K562 (cell line): ENCODE measurements at regions not wholly inside any gene's neighbourhood (a gene's known extent, or its start where the extent isn't known, plus 50 kb on each side); places are given as distances from the start of the nearest gene placed in this dataset.

Source experiments
- CHD4 ChIP-seq: fragments of 200-600 bp; sonication (generic); IDR thresholded peaks from 3 replicates; pipeline ENCODE4 v1.6.1; 2012; ENCODE audit warnings: low read depth, mild to moderate bottlenecking, mixed read lengths, low read length, inconsistent platforms; ENCODE audit not compliant: insufficient read depth, insufficient replicate concordance, poor library complexity, severe bottlenecking
- ETS1 ChIP-seq: conservative IDR thresholded peaks from 2 replicates; pipeline ENCODE4 v1.6.1; 2011; ENCODE audit warnings: low read depth, mild to moderate bottlenecking, low read length; ENCODE audit not compliant: control insufficient read depth
- KLF10 ChIP-seq: fragments of 250-450 bp; sonication (Bioruptor Pico); IDR thresholded peaks from 2 replicates; pipeline ENCODE4 v1.6.1; 2021; ENCODE audit warnings: matching md5 sums
- MYC ChIP-seq, 2 experiments: fragments of 250-450 bp in 1 of 2; sonication (Bioruptor Pico) in 1 of 2; IDR thresholded peaks; 2 replicates each; pipeline versions ENCODE4 v1.5.1 to v1.6.1; 2012 to 2021; ENCODE audit warnings: low read depth in 2 of 2, borderline replicate concordance in 1 of 2, improper control_type of control experiment in 1 of 2, low read length in 1 of 2, mild to moderate bottlenecking in 1 of 2, moderate library complexity in 1 of 2
- TF ChIP-seq, protein P1 (sequence below): fragments of 200-400 bp; formaldehyde crosslinking; IDR thresholded peaks from 2 replicates; pipeline ENCODE4 v1.6.1; 2017; ENCODE audit warnings: mild to moderate bottlenecking, low read depth, low read length, moderate library complexity
- TF ChIP-seq, protein P2 (sequence below), 3 experiments: IDR thresholded peaks in 2 of 3; conservative IDR thresholded peaks in 1 of 3; 2 replicates each; pipeline ENCODE4 v1.5.1; 2011 to 2012; ENCODE audit warnings: low read length in 3 of 3, mild to moderate bottlenecking in 3 of 3, control low read depth in 2 of 3, improper control_type of control experiment in 1 of 3, inconsistent platforms in 1 of 3, low read depth in 1 of 3, mixed read lengths in 1 of 3, moderate library complexity in 1 of 3; ENCODE audit not compliant: insufficient read depth in 2 of 3

DNA sequence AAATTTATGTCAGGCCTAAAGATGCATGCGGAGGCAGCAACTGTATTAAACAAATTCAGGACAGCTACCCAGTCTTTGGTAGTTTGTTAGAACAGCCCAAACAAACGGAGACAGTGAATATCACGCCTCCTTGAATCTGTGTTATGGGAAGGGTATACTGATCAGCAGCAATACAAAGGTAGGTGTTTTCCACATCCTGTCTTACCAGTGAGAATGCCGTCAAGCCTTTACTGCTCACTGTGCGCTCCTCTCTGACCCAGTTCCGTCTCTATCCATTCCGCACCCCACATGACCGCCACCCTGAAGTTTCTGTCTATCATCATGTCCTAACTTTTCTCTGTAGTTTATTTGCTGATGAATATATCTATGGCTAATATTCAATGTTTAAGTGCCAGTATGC is 473.3 kb downstream of the LPIN1 start:
- TF ChIP-seq, protein P1, sequence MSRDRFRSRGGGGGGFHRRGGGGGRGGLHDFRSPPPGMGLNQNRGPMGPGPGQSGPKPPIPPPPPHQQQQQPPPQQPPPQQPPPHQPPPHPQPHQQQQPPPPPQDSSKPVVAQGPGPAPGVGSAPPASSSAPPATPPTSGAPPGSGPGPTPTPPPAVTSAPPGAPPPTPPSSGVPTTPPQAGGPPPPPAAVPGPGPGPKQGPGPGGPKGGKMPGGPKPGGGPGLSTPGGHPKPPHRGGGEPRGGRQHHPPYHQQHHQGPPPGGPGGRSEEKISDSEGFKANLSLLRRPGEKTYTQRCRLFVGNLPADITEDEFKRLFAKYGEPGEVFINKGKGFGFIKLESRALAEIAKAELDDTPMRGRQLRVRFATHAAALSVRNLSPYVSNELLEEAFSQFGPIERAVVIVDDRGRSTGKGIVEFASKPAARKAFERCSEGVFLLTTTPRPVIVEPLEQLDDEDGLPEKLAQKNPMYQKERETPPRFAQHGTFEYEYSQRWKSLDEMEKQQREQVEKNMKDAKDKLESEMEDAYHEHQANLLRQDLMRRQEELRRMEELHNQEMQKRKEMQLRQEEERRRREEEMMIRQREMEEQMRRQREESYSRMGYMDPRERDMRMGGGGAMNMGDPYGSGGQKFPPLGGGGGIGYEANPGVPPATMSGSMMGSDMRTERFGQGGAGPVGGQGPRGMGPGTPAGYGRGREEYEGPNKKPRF: no peak
- TF ChIP-seq KLF10 (CRISPR knock-in tag) (no peak), CHD4 (no peak), MYC (IDR thresholded peaks at IDR 0.05; ENCODE audit: low read depth, low read length) (no peak), MYC (CRISPR knock-in tag; IDR thresholded peaks at IDR 0.05; ENCODE audit: borderline replicate concordance, low read depth) (no peak), ETS1 (no peak)
- TF ChIP-seq, protein P2, sequence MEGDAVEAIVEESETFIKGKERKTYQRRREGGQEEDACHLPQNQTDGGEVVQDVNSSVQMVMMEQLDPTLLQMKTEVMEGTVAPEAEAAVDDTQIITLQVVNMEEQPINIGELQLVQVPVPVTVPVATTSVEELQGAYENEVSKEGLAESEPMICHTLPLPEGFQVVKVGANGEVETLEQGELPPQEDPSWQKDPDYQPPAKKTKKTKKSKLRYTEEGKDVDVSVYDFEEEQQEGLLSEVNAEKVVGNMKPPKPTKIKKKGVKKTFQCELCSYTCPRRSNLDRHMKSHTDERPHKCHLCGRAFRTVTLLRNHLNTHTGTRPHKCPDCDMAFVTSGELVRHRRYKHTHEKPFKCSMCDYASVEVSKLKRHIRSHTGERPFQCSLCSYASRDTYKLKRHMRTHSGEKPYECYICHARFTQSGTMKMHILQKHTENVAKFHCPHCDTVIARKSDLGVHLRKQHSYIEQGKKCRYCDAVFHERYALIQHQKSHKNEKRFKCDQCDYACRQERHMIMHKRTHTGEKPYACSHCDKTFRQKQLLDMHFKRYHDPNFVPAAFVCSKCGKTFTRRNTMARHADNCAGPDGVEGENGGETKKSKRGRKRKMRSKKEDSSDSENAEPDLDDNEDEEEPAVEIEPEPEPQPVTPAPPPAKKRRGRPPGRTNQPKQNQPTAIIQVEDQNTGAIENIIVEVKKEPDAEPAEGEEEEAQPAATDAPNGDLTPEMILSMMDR (IDR thresholded peaks at IDR 0.05 in 2 of 3, conservative IDR thresholded peaks at IDR 0.05 in 1 of 3; ENCODE audit: insufficient read depth in 2 of 3, low read depth in 1 of 3, low read length in 3 of 3): no peak
